ENCODE measurements at regions not wholly inside any gene's neighbourhood (a gene's known extent, or its start where the extent isn't known, plus 50 kb on each side); places are given as distances from the start of the nearest gene placed in this dataset.
"Not testable (repeated sequence)": the region's sequence is repeated elsewhere in the genome, so short reads cannot be mapped to it uniquely, and the experiment has no call there.

- not testable (repeated sequence) for TF ChIP-seq CTCF (conservative IDR thresholded peaks at IDR 0.05; ENCODE audit: low read depth, low read length); EZH2 (IDR thresholded peaks at IDR 0.05; ENCODE audit: borderline replicate concordance, low read depth, low read length, poor library complexity, severe bottlenecking)
These were observed 711.4 kb upstream of the HS3ST5 start for GRCh38 chr6:115054242-115054641.

All from A673 (cell line).